NCI-H128 (cell line): ENCODE measurements at regions not wholly inside any gene's neighbourhood (a gene's known extent, or its start where the extent isn't known, plus 50 kb on each side); places are given as distances from the start of the nearest gene placed in this dataset.

Experiments used
- DNase-seq: peaks from one replicate; lab custom pipeline; 2025; ENCODE audit not compliant: unreplicated experiment; lab: John Stamatoyannopoulos, UW

DNA sequence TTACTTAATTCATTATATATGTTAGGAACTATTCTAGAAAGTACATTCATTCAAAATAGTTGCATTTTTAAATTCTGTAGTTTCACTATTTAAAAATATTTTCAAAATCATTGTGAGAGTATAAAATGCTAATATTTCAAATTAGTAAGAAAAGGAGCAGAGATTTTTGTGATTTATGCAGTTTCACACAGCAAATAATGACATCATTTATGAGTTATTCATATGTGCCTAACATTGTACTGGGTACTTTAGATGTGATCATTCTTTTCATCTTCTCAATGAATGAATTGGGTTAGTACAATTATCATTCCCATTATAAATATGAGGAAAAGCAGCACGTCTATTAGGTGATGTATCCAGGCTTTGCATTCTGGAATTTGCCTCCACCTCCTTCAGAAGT, 1451.0 kb upstream of the IGFBP7 start:
- no peak for DNase-seq

DNA sequence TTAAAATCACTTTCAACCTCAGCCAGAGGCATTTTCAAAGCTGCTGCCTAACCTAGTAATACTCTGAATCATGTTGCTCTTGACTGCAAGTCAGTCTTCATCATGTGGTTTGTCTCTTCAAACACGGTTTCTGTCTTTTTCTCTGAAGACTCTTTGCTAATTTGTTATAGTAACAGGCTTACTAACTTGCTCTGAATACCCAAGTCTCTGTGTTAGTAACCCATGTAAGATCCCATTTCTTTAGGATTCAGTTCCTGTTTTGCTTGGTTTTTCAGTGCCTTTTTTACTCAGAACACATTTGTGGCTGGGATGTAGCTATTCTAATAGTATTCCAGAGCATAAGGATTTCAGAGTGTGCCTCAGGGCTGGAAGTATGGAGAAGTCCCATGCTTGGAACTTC, 1450.6 kb upstream of the IGFBP7 start:
- no peak for DNase-seq

DNA sequence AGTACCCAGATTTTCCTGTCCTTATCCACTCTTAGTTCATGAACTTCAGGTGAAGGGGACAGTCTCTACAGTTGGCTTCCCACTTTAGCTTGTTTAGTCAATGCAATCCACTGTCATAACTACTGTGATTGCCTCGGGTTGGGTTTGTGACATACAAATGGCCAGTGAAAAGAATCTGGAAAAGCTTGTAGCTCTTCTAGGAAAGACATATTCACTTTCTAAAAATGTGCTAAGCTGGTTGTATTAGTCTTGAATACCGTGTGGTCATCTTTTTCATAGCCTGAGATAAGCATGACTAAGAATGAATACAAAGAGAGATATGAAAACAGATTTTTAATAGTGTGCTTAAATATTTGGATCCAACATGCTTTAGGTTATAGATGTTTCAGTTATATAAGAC, 1443.5 kb upstream of the IGFBP7 start:
- DNase-seq, result no peak

DNA sequence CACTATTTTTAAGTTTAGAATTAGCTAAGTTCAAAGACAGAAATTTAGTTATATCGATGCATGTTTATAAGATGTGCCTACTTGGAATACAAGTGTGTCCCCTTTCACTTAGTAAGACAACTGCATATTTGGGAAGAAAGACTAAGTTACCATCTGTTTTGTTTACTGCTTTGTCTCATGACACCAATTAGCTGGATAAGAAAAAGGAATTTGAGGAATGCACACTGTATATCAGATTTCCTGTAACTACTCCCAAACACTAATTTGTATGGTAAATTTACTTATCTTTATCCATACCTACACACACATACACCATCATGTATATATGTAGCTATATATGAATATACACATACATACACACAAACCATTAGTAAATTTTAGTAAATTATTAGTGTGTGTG, 1442.8 kb upstream of the IGFBP7 start:
- no peak for DNase-seq

DNA sequence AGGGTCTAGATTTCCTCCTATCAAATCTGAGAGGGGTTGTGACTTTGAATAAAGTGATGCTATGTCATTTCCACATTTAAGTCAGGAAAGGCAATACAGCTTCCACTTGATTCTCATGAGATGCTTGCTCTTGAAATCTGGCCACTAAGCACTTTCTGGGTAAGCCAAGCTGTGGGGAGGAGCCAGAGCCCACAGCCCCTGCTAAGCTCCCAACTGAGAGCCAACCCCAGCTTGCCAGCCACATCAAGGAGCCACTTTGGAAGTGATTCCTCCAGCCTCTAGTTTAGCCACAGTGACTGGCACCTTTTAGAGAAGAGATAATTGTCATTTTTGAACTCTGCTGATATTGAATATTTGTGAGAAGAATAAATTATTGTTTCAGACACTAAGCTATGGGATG, 1441.5 kb upstream of the IGFBP7 start:
- no peak for DNase-seq

DNA sequence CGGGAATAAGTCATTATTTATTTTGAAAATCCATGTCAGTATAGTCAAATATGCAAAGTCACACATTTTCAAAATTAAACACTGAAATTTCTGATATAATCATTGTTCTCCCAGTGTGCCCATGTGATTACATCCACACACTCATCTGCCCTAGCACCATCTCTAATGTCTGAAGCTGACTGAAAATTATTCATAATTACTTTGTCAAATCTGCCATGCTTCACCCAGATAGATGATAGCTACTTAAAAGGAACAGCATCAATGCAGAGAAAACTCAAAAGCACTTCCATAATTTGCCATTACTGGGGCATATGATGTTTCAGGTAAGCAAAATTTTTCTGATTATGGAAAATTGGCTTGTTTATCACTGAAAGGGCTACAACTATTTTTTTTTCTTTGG, 1433.3 kb upstream of the IGFBP7 start:
- no peak for DNase-seq

DNA sequence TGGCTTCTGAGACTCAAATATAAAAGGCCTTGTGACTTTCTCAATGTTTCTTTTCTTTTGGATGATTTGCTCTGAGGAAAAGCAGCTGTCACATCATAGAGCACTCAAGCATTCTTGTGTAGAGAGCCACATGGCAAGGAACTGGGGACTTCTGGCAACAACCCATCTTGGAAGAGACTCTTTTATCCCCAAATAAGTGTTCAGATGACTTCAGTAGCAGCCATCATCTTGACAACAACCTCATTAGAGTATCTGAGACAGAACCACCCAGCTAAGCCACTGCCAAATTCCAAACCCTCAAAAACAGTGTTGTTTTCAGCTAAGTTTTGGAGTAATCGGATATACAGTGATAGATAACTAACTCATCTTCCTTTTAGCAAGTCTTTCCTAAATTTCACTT, 1431.7 kb upstream of the IGFBP7 start:
- DNase-seq, result no peak

DNA sequence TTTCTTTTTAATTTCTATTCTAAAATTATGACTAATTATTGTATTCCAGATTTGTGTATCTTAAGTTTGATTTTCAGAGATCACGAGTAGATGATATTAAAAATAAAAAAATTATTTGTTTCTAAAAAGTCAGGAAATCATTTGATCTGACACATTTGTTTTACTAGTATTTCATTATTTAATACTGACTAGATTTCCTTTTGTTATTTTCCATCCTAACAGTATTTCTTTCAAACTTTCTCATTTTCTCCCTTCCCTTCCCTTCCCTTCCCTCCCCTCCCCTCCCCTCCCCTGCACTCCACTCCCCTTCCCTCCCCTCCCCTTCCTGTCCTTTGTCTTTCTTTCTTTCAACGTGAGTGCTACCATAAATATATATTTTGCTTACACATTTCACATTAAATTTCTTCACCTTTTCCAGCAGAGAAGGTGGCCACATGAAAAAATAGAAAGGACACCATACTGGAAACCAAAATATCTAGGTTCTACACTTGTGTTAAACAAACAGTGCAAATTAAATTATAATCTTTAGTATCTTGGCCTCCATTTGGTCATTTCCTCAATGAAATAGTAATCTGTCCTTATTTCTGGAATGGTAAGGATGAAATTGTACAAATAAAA, 1412.7 kb upstream of the IGFBP7 start:
- DNase-seq, result no peak

DNA sequence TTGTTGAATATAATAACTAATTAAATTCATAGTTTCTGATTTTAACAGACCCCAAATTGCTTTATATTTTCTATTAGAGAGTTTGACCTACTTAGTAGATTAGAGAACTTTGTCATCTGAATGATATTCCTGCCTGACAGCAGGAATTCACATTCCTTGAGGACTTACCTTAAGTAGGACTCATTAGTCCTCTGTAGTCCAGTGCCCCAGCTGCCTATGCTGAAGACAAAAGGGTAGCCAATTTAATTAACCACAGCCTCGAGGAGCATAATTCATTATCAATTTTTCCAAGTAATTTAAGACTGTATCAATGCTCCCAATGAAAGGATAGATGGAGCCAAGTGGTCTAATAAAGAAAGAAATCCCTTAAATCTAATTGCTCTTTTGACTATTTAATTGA, 1405.0 kb upstream of the IGFBP7 start:
- no peak for DNase-seq

DNA sequence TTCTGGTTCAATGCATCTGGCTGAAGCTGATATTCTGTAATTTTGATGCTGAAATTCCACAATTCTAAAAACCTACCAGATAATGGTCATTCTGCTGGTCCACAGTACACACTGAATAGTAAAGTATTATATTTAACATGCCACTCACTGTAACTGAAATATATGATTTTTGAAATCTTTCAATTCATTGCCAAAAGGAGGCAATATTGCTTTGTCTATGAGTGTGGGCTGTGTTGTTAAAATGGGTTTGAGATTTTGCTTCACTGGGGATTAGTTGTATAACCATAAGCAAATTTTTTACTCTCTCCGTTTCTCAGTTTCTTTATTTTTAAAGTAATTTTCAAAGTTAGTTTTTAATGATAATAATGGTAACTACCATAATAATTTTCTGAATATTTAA, 1404.1 kb upstream of the IGFBP7 start:
- no peak for DNase-seq

DNA sequence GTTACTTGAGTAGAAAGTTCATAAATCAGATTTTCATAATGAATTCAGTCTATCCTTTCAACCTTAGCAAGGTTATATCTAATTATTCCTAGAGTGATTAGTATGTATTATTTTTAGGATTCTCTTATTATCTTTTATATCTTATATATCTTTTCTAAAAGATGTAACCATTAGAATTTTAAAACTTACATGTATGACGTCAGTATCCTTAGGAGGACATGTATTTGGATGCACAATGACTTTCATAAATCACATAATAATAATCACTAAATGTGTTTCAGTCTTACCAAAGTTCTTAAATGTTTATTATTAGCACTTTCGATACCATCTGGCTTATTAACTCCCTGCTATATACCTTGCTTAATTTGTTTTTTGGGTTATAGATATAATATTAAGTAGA, 1400.5 kb upstream of the IGFBP7 start:
- no peak for DNase-seq

DNA sequence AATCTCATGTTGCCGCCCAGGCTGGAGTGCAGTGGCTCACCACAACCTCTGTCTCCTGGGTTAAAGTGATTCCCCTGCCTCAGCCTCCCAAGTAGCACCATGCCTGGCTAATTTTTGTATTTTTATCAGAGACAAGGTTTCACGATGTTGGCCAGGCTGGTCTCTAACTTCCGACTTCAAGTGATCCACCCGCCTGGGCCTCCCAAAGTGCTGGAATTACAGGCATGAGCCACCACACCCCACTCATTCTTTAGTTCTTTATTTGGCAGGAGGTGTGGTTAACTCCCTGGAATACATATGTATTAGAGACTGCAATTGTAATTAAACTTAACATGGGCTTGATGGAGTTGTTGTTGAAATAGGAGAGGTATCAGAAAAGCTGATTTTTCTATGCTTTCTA, 1396.9 kb upstream of the IGFBP7 start:
- DNase-seq, result no peak

DNA sequence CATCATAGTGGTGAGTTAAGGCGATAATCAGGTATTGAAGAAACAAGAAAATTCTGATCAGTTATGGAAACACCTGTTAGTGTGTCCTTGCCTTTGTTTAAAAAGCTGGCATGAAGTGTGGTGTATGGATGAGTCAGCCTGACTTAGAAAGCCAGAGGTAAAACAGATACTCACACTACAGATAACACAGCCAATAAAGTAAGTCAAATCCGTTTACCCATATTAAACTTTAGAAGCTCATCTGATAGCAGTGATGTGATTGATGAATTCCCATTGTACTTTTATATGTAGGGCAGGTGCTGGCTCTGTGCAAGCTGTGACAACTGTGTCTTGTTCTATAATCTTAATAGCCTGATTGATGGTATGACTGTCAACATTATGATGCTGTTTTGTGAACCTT, 1392.7 kb upstream of the IGFBP7 start:
- DNase-seq, result no peak

DNA sequence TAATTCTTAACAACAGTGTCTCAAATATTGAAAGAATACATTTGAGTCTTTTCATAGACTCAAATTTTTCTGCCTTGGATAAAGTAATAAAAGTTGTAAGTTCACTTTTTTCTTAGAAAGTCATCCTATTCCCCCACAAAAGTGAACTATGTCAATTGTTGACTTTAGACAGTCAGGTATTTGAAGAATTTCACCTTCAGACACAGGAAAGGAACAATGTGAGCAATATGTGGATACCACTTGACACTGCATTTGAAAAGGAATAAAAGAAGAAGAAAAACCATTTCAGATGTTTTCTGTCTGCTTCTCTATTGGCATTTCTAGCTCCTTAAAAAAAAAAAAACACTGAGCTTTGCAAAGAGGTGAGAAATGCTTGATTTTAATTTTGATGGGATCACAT, 1389.0 kb upstream of the IGFBP7 start:
- DNase-seq, result no peak

DNA sequence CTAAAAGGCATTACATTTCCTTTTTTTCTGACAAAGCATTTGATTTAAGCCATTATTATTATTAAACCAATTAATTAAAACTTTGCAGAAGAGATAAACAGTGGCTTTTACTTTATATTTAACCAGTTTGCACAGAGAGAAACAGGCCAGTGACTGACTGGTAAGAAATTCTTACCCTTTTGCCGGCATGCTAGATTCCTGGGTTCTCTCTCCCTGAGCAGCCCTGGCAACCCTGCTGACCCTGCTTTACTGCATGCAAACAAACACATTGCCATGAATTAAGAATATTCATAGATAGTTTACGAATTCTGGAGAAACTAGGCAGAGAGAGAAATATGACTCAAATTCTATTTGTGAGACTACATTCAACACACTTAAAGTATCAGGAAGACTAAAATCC, 1381.4 kb upstream of the IGFBP7 start:
- DNase-seq, result no peak

DNA sequence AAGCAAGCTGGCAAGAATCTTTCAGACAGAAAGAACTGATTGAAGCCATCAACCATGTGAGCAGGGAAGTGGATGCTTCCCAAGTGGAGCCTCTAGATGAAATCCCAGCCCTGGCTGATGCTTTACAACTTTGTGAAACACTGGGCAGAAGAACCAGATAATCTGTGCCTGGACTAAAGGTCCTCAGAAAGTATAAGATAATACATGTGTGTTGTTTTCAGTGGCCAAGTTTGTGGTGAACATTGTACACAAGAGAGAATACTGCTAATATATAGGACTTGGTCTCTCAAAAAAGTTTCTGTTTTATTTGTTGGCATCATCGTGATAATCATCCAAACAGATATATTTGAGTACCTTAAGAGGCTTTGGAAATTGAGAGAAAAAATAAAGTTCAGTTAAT, 1367.8 kb upstream of the IGFBP7 start:
- DNase-seq, result no peak

DNA sequence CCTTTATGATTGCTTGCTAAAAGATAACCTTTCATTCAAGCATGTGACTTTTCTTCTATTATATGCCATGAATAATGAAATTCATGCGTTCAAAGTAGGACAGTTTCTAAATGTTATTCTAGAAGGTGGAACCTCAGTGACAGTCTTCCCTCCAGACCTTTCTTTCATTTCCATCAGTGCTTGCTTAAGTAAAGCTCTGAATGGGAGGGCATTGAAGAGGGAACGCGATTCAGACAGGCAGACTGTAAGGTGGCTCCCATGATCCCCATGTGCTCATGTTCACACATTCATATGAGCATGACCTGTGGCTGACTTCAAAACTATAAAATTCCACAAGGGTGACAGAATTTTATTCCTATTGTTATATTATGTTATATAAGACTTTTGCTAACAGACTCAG, 1367.3 kb upstream of the IGFBP7 start:
- DNase-seq, result no peak

DNA sequence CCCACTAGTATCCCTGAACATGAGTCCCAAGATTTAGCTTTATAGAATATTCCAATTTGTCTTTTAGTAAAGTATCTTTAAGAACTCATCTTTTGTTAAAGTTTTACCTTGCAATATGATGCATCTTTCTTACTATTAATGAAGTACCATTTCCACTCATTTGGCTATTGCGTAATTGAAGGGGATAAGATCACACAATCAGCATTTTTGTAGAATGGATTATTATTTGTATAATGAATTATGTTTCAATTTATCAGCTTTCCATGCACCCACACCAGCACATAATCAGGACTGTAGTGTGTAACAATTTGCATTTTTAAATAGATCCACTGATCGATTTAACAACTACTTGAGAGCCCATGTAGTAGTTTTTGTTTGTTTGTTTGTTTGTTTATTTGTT, 1364.9 kb upstream of the IGFBP7 start:
- no peak for DNase-seq

DNA sequence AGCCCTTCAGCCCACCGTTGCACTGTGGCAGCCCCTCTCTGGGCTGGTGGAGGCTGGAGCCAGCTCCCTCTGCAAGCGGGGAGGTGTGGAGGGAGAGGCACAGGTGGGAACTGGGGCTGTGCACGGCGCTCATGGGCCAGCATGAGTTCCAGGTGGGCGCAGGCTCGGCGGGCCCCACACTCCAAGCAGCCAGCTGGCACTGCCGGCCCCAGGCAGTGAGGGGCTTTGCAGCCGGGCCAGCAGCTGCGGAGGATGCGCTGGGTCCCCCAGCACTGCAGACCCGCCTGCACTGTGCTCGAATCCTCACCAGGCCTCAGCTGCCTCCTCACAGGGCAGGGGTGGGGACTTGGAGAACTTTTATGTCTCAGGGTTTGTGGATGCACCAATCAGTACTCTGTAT, 1354.8 kb upstream of the IGFBP7 start:
- no peak for DNase-seq

DNA sequence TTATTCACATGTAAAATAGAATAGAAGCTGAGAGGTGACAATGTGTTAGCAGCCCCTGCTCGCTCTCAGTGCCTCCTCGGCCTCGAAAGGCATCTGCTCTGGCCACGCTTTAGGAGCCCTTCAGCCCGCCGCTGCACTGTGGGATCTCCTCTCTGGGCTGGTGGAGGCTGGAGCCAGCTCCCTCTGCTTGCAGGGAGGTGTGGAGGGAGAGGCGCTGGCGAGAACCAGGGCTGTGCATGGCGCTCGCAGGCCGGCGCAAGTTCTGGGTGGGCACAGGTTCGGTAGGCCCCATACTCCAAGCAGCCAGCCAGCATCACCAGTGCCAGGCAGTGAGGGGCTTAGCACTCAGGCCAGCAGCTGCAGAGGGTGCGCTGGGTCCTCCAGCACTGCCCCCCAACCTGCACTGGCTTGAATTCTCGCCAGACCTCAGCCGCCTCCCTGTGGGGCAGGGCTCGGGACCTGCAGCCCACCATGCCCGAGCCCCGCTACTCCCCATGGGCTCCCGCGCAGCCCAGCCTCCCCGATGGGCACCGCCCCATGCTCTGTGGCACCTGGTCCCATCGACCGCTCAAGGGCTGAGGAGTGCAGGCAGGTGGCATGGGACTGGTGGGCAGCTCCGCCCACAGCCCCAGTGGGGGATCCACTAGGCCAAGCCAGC, 1346.7 kb upstream of the IGFBP7 start:
- DNase-seq, result no peak

DNA sequence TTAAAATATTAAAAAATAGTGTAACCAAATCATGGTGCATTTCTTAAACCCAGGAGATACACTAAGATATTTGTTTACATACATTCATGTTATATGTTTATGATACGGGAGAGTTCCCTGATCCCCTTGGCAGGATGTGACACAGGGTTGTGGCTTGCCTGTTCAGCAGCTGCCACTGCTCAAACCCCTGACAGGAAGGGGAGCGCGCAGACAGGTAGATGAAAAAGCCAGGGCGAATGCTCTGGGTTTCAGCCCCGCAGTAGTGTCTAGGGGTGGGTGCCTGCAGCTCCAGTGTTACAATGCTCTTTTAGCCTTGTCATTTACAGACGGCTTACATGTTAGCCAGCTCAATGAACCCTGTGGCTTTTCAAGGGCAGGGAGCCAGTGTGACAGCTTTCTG, 1343.8 kb upstream of the IGFBP7 start:
- DNase-seq, result no peak

DNA sequence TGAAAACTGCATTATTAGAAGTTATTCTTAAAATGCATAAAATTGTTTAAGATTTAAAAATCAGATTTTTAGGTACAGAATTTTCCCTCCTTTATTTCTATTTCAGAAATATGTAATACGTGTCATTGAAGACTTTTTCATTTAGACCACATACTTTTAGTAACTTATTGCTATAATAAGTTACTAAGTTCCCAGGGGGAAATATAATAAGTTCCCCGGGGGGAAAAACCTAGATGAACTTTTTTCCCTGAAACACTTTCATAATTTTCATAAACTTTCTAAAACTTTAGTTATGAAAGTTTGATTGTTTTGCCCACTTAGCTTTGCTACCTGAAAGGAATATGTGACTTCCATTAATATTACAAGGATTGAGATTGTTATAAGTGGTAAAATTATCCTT, 1341.5 kb upstream of the IGFBP7 start:
- DNase-seq, result no peak

DNA sequence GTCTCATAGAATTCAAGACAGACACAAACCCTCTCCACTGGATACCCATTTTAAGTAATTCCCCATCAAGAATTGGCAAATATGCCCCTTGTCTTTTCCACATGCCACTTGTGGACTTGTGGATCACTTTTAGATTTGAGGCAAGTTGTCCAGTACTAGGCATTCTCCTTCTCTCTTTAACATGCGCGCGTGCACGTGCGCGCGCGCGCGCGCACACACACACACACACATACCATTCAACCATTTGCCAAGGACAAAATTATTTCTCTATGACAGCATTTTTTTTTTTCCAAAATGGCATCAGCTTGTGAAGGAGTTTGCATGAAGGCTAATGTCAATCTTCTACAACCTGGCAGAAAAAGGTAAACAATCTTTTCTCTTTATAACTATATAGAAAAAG, 1325.7 kb upstream of the IGFBP7 start:
- DNase-seq, result no peak
